Testis (tissue), 2 donors: ENCODE measurements at regions not wholly inside any gene's neighbourhood (a gene's known extent, or its start where the extent isn't known, plus 50 kb on each side); places are given as distances from the start of the nearest gene placed in this dataset.

Source experiments
- DNase-seq: peaks from one replicate; pipeline ENCODE4 v3.0.0-alpha.2; 2019
- H3K27ac ChIP-seq, 2 donors: fragments of 200-600 bp; sonication (generic); one replicate each; pipeline ENCODE4 v1.5.1; 2019
- H3K27me3 ChIP-seq: fragments of 200-600 bp; sonication (generic); one replicate; pipeline ENCODE4 v1.5.1; 2019
- H3K36me3 ChIP-seq: fragments of 200-600 bp; sonication (generic); one replicate; pipeline ENCODE4 v1.5.1; 2017; ENCODE audit warnings: low read depth; ENCODE audit errors: missing control alignments
- H3K4me1 ChIP-seq: fragments of 200-600 bp; sonication (generic); one replicate; pipeline ENCODE4 v1.5.1; 2019
- H3K4me3 ChIP-seq, 2 donors: fragments of 200-600 bp; sonication (generic); one replicate each; pipeline ENCODE4 v1.5.1; 2017 to 2019
- H3K9me3 ChIP-seq: fragments of 200-600 bp; sonication (generic); one replicate; pipeline ENCODE4 v1.5.1; 2017
- CTCF ChIP-seq, 3 experiments: fragments of 450-650 bp in 2 of 3; fragments of 200-600 bp in 1 of 3; sonication (generic) in 1 of 3; IDR thresholded peaks; one replicate each; pipeline ENCODE4 v1.5.1; 2016 to 2019; ENCODE audit warnings: antibody characterized with exemption in 3 of 3, mild to moderate bottlenecking in 2 of 3, moderate library complexity in 1 of 3
- POLR2A ChIP-seq: fragments of 450-650 bp; IDR thresholded peaks from one replicate; pipeline ENCODE4 v1.6.1; 2017; ENCODE audit warnings: antibody characterized with exemption, mild to moderate bottlenecking, moderate library complexity
- WGBS, 2 donors: methylation state at CpG; one replicate each; pipeline ENCODE4 v1.1.5; 2018; 5-methylcytosine and 5-hydroxymethylcytosine counted together
- intact Hi-C: fragments of 100-400 bp; cut with DNase I; formaldehyde crosslinking; loops from one replicate; pipeline ENCODE4 v1.15.1; 2023; ENCODE audit warnings: low total_unique reads

- Histone ChIP-seq H3K27ac (no peak overlapping the region), H3K27me3 (no peaks in the 10 kb centered on the region), H3K36me3 (no peaks in the 10 kb centered on the region), H3K4me1 (no peaks in the 10 kb centered on the region), H3K9me3 (no peaks in the 10 kb centered on the region), H3K4me3 (no peak overlapping the region)
- no peak for DNase-seq
- TF ChIP-seq POLR2A (no peak), CTCF (IDR thresholded peaks at IDR 0.05) (no peak)
- 83 to 93% methylated on average over 2 of the region's 2 CpGs for WGBS, 2 donors
- intact Hi-C loops, result no loop called here
Observed at GRCh38 chr6:4592026-4592425, 184.2 kb upstream of the CDYL start.

DNA sequence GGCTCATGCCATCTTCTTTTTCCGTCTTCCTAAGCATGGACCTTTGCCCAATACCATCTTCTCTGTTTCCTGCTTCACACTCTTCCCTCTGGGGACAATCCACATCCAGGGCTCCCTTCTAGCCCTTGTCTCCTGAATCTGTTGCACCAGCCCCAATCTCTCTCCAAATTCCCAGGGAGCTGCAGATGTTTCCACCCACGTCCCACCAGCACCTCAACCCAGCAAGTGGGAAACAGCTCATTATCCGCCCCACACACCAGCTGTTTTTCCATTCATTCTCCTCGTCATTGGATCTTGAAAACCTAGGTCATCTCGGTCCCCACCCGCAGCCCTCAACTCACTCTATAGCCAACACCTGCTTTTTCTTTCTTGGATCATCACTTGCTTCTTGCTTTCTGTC lies 185.0 kb upstream of the CDYL start:
- Histone ChIP-seq H3K4me3 (no peak overlapping the region), H3K36me3 (no peaks in the 10 kb centered on the region), H3K27ac (no peak overlapping the region), H3K27me3 (no peaks in the 10 kb centered on the region), H3K9me3 (no peaks in the 10 kb centered on the region), H3K4me1 (no peaks in the 10 kb centered on the region)
- TF ChIP-seq CTCF (IDR thresholded peaks at IDR 0.05), result no peak
- no peak for TF ChIP-seq POLR2A
- WGBS, 2 donors, result 83 to 92% methylated on average over 6 of the region's 6 CpGs
- intact Hi-C loops, result no loop called here
- no peak for DNase-seq

DNA sequence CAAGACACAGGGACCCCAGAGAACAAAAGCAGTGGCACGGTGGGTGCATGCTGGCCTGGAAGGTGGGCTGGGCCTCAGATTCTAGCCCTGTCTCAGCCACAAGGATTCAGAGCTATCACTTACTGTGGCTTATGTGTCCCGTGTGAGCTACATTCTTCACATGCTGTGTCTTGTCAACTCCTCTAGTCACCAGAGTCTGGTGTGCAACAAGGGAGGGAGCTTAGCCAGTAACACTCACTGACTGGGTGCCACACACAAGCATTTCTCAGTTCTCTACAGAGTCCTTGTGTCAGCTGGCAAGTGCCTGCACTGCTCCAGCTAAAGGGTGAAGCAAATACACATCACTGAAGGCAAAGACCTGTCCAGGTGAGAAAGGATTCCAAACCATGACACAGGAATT lies 186.9 kb upstream of the CDYL start:
- no peak overlapping the region for H3K4me3 ChIP-seq
- TF ChIP-seq POLR2A (no peak), CTCF (IDR thresholded peaks at IDR 0.05) (no peak)
- no peaks in the 10 kb centered on the region for H3K27me3 ChIP-seq
- no peaks in the 10 kb centered on the region for H3K9me3 ChIP-seq
- 88 to 94% methylated on average over 2 of the region's 2 CpGs for WGBS, 2 donors
- no peaks in the 10 kb centered on the region for H3K4me1 ChIP-seq
- intact Hi-C loops, result no loop called here
- no peak for DNase-seq
- H3K36me3 ChIP-seq, result no peaks in the 10 kb centered on the region
- no peak overlapping the region for H3K27ac ChIP-seq

DNA sequence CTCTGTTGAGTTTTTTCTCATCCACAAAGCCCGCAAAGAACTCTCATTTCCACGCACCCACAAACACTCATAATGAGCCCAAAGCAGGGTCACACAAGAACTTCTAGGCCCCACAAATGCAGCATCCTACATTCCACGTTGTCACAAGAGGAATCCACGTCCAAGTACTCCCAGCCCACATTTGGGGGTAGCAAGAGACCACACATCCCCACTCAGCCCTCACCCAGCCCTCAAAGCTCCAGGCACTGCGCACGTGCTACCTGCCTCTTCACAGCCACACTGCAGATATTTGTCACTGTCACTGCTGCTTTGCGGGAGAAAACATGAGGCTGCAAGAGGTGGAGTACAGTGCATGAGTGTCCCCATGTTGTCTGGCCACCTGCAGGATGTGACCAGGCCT lies 187.6 kb upstream of the CDYL start:
- intact Hi-C loops, result no loop called here
- Histone ChIP-seq H3K9me3 (no peaks in the 10 kb centered on the region), H3K27me3 (no peaks in the 10 kb centered on the region), H3K4me3 (no peak overlapping the region), H3K36me3 (no peaks in the 10 kb centered on the region), H3K4me1 (no peaks in the 10 kb centered on the region), H3K27ac (no peak overlapping the region)
- TF ChIP-seq CTCF (IDR thresholded peaks at IDR 0.05), result no peak
- DNase-seq, result no peak
- 94 to 95% methylated on average over 7 of the region's 7 CpGs for WGBS, 2 donors

DNA sequence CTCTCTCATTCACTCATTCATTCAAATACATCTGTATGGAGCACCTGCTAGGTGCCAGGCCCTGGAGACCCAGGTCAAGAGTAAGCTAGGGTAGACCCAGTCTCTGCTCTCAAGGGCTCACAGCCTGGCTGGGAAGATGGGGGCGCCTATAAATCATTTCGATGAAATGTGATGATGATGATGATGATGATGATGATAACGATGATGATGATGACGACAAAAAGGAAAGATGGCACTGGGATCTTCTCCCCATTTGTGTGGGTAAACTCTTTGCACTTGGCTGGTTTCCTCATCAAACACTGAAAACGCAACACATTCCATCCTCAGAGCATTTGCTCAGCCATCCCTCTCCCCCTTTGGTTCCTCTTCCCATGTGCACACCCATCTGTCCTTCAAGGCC lies 188.0 kb upstream of the CDYL start:
- DNase-seq, result no peak
- no peak for TF ChIP-seq POLR2A
- no peaks in the 10 kb centered on the region for H3K9me3 ChIP-seq
- intact Hi-C loops, result no loop called here
- H3K27ac ChIP-seq, result no peak overlapping the region
- no peaks in the 10 kb centered on the region for H3K27me3 ChIP-seq
- no peaks in the 10 kb centered on the region for H3K36me3 ChIP-seq
- whole genome bisulfite sequencing, 2 donors, result 89 to 94% methylated on average over 5 of the region's 5 CpGs
- no peak overlapping the region for H3K4me3 ChIP-seq
- no peaks in the 10 kb centered on the region for H3K4me1 ChIP-seq
